Ectodermal cell (in vitro differentiated cells): ENCODE measurements at regions not wholly inside any gene's neighbourhood (a gene's known extent, or its start where the extent isn't known, plus 50 kb on each side); places are given as distances from the start of the nearest gene placed in this dataset.

ENCODE experiments used
- H3K27ac ChIP-seq: 2 replicates; pipeline ENCODE4 v1.7.0; 2013; ENCODE audit warnings: mild to moderate bottlenecking, low read depth, low read length; ENCODE audit not compliant: insufficient read depth, poor library complexity, severe bottlenecking
- H3K27me3 ChIP-seq: 2 replicates; pipeline ENCODE4 v1.7.0; 2013; ENCODE audit warnings: mild to moderate bottlenecking, low read length; ENCODE audit not compliant: insufficient read depth, control insufficient read depth, poor library complexity, severe bottlenecking
- H3K36me3 ChIP-seq: one replicate; pipeline ENCODE4 v1.7.0; 2013; ENCODE audit warnings: low read length; ENCODE audit not compliant: control insufficient read depth, insufficient read depth
- H3K4me1 ChIP-seq: one replicate; pipeline ENCODE4 v1.7.0; 2013; ENCODE audit warnings: low read length; ENCODE audit not compliant: control insufficient read depth, insufficient read depth
- H3K4me3 ChIP-seq: 2 replicates; pipeline ENCODE4 v1.7.0; 2013; ENCODE audit warnings: low read depth, low read length, control low read depth; ENCODE audit not compliant: insufficient read depth
- H3K9me3 ChIP-seq: 2 replicates; pipeline ENCODE4 v1.7.0; 2013; ENCODE audit warnings: mild to moderate bottlenecking, low read length, moderate library complexity; ENCODE audit not compliant: control insufficient read depth
- WGBS, 2 experiments: methylation state at CpG; one replicate each; pipeline ENCODE4 v1.1.7; 2013; ENCODE audit warnings: missing lambda C conversion rate in 2 of 2; 5-methylcytosine and 5-hydroxymethylcytosine counted together

GRCh38 chr10:78777867-78778266 is 290.9 kb upstream of the ZMIZ1 start:
- no peak overlapping the region for H3K4me3 ChIP-seq
- H3K36me3 ChIP-seq = no peaks in the 10 kb centered on the region
- H3K27ac ChIP-seq = no peak overlapping the region
- no peaks in the 10 kb centered on the region for H3K27me3 ChIP-seq
- WGBS, 2 experiments = 93 to 94% methylated on average over 5 of the region's 5 CpGs
- no peaks in the 10 kb centered on the region for H3K9me3 ChIP-seq
- peaks cover 8% of the 10 kb centered on the region for H3K4me1 ChIP-seq

- Histone ChIP-seq H3K4me3 (no peak overlapping the region), H3K4me1 (peaks cover 8% of the 10 kb centered on the region), H3K36me3 (no peaks in the 10 kb centered on the region), H3K27ac (no peak overlapping the region), H3K9me3 (no peaks in the 10 kb centered on the region), H3K27me3 (no peaks in the 10 kb centered on the region)
- 92 to 93% methylated on average over 13 of the region's 13 CpGs for WGBS, 2 experiments
These were observed 290.1 kb upstream of the ZMIZ1 start for GRCh38 chr10:78778444-78779338.

GRCh38 chr10:78779339-78779955 is 289.3 kb upstream of the ZMIZ1 start:
- Histone ChIP-seq H3K4me3 (no peak overlapping the region), H3K9me3 (no peaks in the 10 kb centered on the region), H3K27ac (no peak overlapping the region), H3K36me3 (no peaks in the 10 kb centered on the region), H3K4me1 (peaks cover 8% of the 10 kb centered on the region), H3K27me3 (no peaks in the 10 kb centered on the region)
- 90 to 97% methylated on average over 4 of the region's 4 CpGs for WGBS, 2 experiments

GRCh38 chr10:78780551-78780961 is 288.2 kb upstream of the ZMIZ1 start:
- 93 to 94% methylated on average over 8 of the region's 8 CpGs for WGBS, 2 experiments
- H3K27ac ChIP-seq = no peak overlapping the region

GRCh38 chr10:78781251-78781913 is 287.4 kb upstream of the ZMIZ1 start:
- Histone ChIP-seq H3K4me3 (no peak overlapping the region), H3K27ac (no peak overlapping the region), H3K4me1 (no peaks in the 10 kb centered on the region), H3K9me3 (no peaks in the 10 kb centered on the region), H3K27me3 (no peaks in the 10 kb centered on the region), H3K36me3 (no peaks in the 10 kb centered on the region)
- WGBS, 2 experiments = 94% methylated on average over 10 of the region's 10 CpGs

More at GRCh38 chr10:78780551-78780961, 288.2 kb upstream of the ZMIZ1 start:
- Histone ChIP-seq H3K4me3 (no peak overlapping the region), H3K27me3 (no peaks in the 10 kb centered on the region), H3K36me3 (no peaks in the 10 kb centered on the region), H3K4me1 (no peaks in the 10 kb centered on the region), H3K9me3 (no peaks in the 10 kb centered on the region)

- Histone ChIP-seq H3K4me1 (no peaks in the 10 kb centered on the region), H3K9me3 (no peaks in the 10 kb centered on the region), H3K27me3 (no peaks in the 10 kb centered on the region), H3K36me3 (no peaks in the 10 kb centered on the region), H3K4me3 (no peak overlapping the region), H3K27ac (no peak overlapping the region)
- 90 to 96% methylated on average over 6 of the region's 6 CpGs for WGBS, 2 experiments
These were observed 286.8 kb upstream of the ZMIZ1 start for GRCh38 chr10:78781991-78782390.

- WGBS, 2 experiments = 89 to 94% methylated on average over 6 of the region's 6 CpGs
- Histone ChIP-seq H3K27me3 (no peaks in the 10 kb centered on the region), H3K36me3 (no peaks in the 10 kb centered on the region), H3K4me3 (no peak overlapping the region), H3K9me3 (no peaks in the 10 kb centered on the region), H3K27ac (no peak overlapping the region), H3K4me1 (no peaks in the 10 kb centered on the region)
These were observed 286.3 kb upstream of the ZMIZ1 start for GRCh38 chr10:78782441-78782840.

- H3K36me3 ChIP-seq = no peaks in the 10 kb centered on the region
- H3K27me3 ChIP-seq = no peaks in the 10 kb centered on the region
- no peak overlapping the region for H3K27ac ChIP-seq
- no peaks in the 10 kb centered on the region for H3K4me1 ChIP-seq
- WGBS, 2 experiments = 95% methylated on average over 3 of the region's 3 CpGs
- H3K4me3 ChIP-seq = no peak overlapping the region
- no peaks in the 10 kb centered on the region for H3K9me3 ChIP-seq
These were observed 285.0 kb upstream of the ZMIZ1 start for GRCh38 chr10:78783753-78784152.

GRCh38 chr10:78784546-78784945 is 284.2 kb upstream of the ZMIZ1 start:
- Histone ChIP-seq H3K4me3 (no peak overlapping the region), H3K36me3 (no peaks in the 10 kb centered on the region), H3K9me3 (no peaks in the 10 kb centered on the region), H3K27me3 (no peaks in the 10 kb centered on the region), H3K27ac (no peak overlapping the region), H3K4me1 (no peaks in the 10 kb centered on the region)
- WGBS, 2 experiments = 79 to 89% methylated on average over 2 of the region's 3 CpGs

GRCh38 chr10:78785066-78785465 is 283.7 kb upstream of the ZMIZ1 start:
- H3K36me3 ChIP-seq = no peaks in the 10 kb centered on the region
- no peaks in the 10 kb centered on the region for H3K4me1 ChIP-seq
- H3K27ac ChIP-seq = no peak overlapping the region
- WGBS, 2 experiments = 86 to 87% methylated on average over 4 of the region's 4 CpGs
- no peaks in the 10 kb centered on the region for H3K27me3 ChIP-seq
- no peaks in the 10 kb centered on the region for H3K9me3 ChIP-seq
- no peak overlapping the region for H3K4me3 ChIP-seq
